K562 (cell line): ENCODE measurements at regions not wholly inside any gene's neighbourhood (a gene's known extent, or its start where the extent isn't known, plus 50 kb on each side); places are given as distances from the start of the nearest gene placed in this dataset.

Experiments
- ATAC-seq: fragments of 200-7000 bp; cut with Tn5 transposase; 3 replicates; pipeline ENCODE4 v1.9.1; 2020; ENCODE audit warnings: moderate library complexity
- BruUV-seq: library from RNA; stranded (reverse); fragments of 400-500 nt; replicated peaks from 2 replicates; lab custom pipeline; 2021; lab: Mats Ljungman, UMichigan
- CTCF ChIA-PET: fragments of 300-600 bp; formaldehyde crosslinking; extraction: SDS; loops from one replicate; lab custom pipeline; 2021; ENCODE audit warnings: low intra/inter-chr PET ratio; lab: Yijun Ruan, JAX
- POLR2A ChIA-PET: fragments of 300-600, 350-650 bp; sonication (Branson Sonifier 250); formaldehyde crosslinking; extraction: SDS; loops from one replicate; lab custom pipeline; 2021; ENCODE audit warnings: antibody characterized with exemption, inconsistent platforms; lab: Yijun Ruan, JAX
- DNase-seq, 4 experiments: peaks; one replicate each; pipeline versions ENCODE4 v3.0.0 to v3.0.0-alpha.2; 2011 to 2018; ENCODE audit warnings: low spot score in 3 of 4, mixed read lengths in 3 of 4; ENCODE audit errors: extremely low read depth in 1 of 4
- FAIRE-seq: peaks from 2 replicates; lab custom pipeline; 2011; peaks lifted over from hg19 to GRCh38; lab: Jason Lieb, UNC
- H2AFZ ChIP-seq: 2 replicates; pipeline ENCODE4 v1.6.0; 2011; ENCODE audit warnings: low read depth, low read length, control low read depth, inconsistent platforms
- H3K27ac ChIP-seq: fragments of 200-600 bp; 3 replicates; pipeline ENCODE4 v1.8.0; 2011; ENCODE audit warnings: low read depth, mild to moderate bottlenecking, control low read depth, inconsistent platforms, low read length, moderate library complexity, mixed read lengths; ENCODE audit errors: extremely low read depth
- H3K27me3 ChIP-seq, 2 experiments: fragments of 300-600 bp in 1 of 2; 2 replicates in 1 of 2; 3 replicates in 1 of 2; pipeline versions ENCODE4 v1.6.0 to v1.8.0; 2011; ENCODE audit warnings: inconsistent platforms in 2 of 2, low read length in 2 of 2, mild to moderate bottlenecking in 1 of 2, mixed read lengths in 1 of 2, moderate library complexity in 1 of 2; ENCODE audit not compliant: control insufficient read depth in 2 of 2, insufficient read depth in 2 of 2
- H3K36me3 ChIP-seq: fragments of 300-600 bp; 3 replicates; pipeline ENCODE4 v1.8.0; 2011; ENCODE audit warnings: mild to moderate bottlenecking, low read length, inconsistent platforms; ENCODE audit not compliant: control insufficient read depth, insufficient read depth
- H3K4me1 ChIP-seq, 2 experiments: fragments of 200-600 bp in 1 of 2; replicated peaks in 1 of 2; 2 replicates in 1 of 2; 3 replicates in 1 of 2; pipeline versions ENCODE4 v1.5.1 to v1.8.0; 2011; ENCODE audit warnings: inconsistent platforms in 2 of 2, low read length in 2 of 2, mild to moderate bottlenecking in 1 of 2, mixed read lengths in 1 of 2, moderate library complexity in 1 of 2; ENCODE audit not compliant: control insufficient read depth in 2 of 2, insufficient read depth in 2 of 2
- H3K4me2 ChIP-seq: 2 replicates; pipeline ENCODE4 v1.6.1; 2011; ENCODE audit warnings: low read length, control low read depth, inconsistent platforms, mixed read lengths; ENCODE audit not compliant: insufficient read depth
- H3K4me3 ChIP-seq: fragments of 200-600 bp; sonication (generic), shearing (Covaris generic); 2 replicates; pipeline ENCODE4 v1.5.1; 2016; ENCODE audit warnings: control low read depth, inconsistent platforms
- H3K79me2 ChIP-seq: fragments of 200-600 bp; 3 replicates; pipeline ENCODE4 v1.8.0; 2011; ENCODE audit warnings: low read length, inconsistent platforms; ENCODE audit not compliant: control insufficient read depth, insufficient read depth
- H3K9ac ChIP-seq, 2 experiments: 2 replicates each; pipeline versions ENCODE4 v1.6.0 to v1.6.1; 2011; ENCODE audit warnings: low read depth in 2 of 2, low read length in 2 of 2, control low read depth in 1 of 2, inconsistent platforms in 1 of 2, mild to moderate bottlenecking in 1 of 2, mixed read lengths in 1 of 2; ENCODE audit not compliant: insufficient read depth in 1 of 2
- H3K9me1 ChIP-seq: one replicate; pipeline ENCODE4 v1.6.0; 2011; ENCODE audit warnings: inconsistent platforms, mild to moderate bottlenecking, low read length, moderate library complexity; ENCODE audit not compliant: control insufficient read depth, insufficient read depth
- H3K9me3 ChIP-seq: replicated peaks from 2 replicates; pipeline ENCODE4 v1.5.1; 2011; ENCODE audit warnings: low read depth, low read length, inconsistent platforms; ENCODE audit not compliant: control insufficient read depth, insufficient read depth
- H4K20me1 ChIP-seq: replicated peaks from 2 replicates; pipeline ENCODE4 v1.6.1; 2011; ENCODE audit warnings: low read length, inconsistent platforms, mixed read lengths; ENCODE audit not compliant: control insufficient read depth, insufficient read depth
- CHCHD3 ChIP-seq: fragments of 250-450 bp; sonication (Bioruptor Pico); IDR thresholded peaks from 2 replicates; pipeline ENCODE4 v2.1.2; 2022; ENCODE audit warnings: mild to moderate bottlenecking
- EP400 ChIP-seq: fragments of 450-650 bp; IDR thresholded peaks from 2 replicates; pipeline ENCODE4 v1.6.1; 2017; ENCODE audit warnings: antibody characterized with exemption, mild to moderate bottlenecking, moderate library complexity
- HDAC1 ChIP-seq, 2 experiments: fragments of 450-650 bp; IDR thresholded peaks; 2 replicates each; pipeline ENCODE4 v1.6.1; 2016 to 2017; ENCODE audit warnings: inconsistent platforms in 1 of 2, mild to moderate bottlenecking in 1 of 2, moderate library complexity in 1 of 2
- JUNB ChIP-seq: fragments of 450-650 bp; formaldehyde crosslinking; conservative IDR thresholded peaks from 2 replicates; pipeline ENCODE4 v1.4.0; 2020; ENCODE audit warnings: mild to moderate bottlenecking
- KDM2B ChIP-seq: fragments of 250-450 bp; sonication (Bioruptor Pico); IDR thresholded peaks from 2 replicates; pipeline ENCODE4 v1.8.0; 2021; ENCODE audit warnings: mild to moderate bottlenecking, moderate library complexity
- KHSRP ChIP-seq: fragments of 450-650 bp; IDR thresholded peaks from 2 replicates; pipeline ENCODE4 v1.6.1; 2017
- ZNF263 ChIP-seq: sonication (generic); formaldehyde crosslinking; IDR thresholded peaks from 2 replicates; pipeline ENCODE4 v1.8.0; 2022; ENCODE audit warnings: mild to moderate bottlenecking, missing genetic modification reagents, borderline replicate concordance
- ZNF324 ChIP-seq: fragments of 250-450 bp; sonication (Bioruptor Pico); IDR thresholded peaks from 2 replicates; pipeline ENCODE4 v1.4.0; 2020; ENCODE audit warnings: mild to moderate bottlenecking
- ZNF785 ChIP-seq: fragments of 250-450 bp; sonication (Bioruptor Pico); IDR thresholded peaks from 2 replicates; pipeline ENCODE4 v1.4.0; 2020; ENCODE audit warnings: mild to moderate bottlenecking
- WGBS: fragments of 100-300 bp; shearing (Covaris generic); methylation state at CpG from one replicate; pipeline ENCODE4 v1.1.6; 2016; ENCODE audit warnings: low coverage, mixed read lengths; ENCODE audit not compliant: insufficient coverage; ENCODE audit errors: missing lambda C conversion rate; 5-methylcytosine and 5-hydroxymethylcytosine counted together
- in situ Hi-C: fragments of 300-500 bp; cut with MboI; formaldehyde crosslinking; loops from 4 replicates; pipeline ENCODE4 v1.15.0; 2018; ENCODE audit warnings: inconsistent platforms, mixed read lengths
- intact Hi-C: fragments of 100-400 bp; cut with micrococcal nuclease; formaldehyde crosslinking; loops from 2 replicates; pipeline ENCODE4 v1.14.2; 2022
- TF ChIP-seq, protein P1 (sequence below): fragments of 450-650 bp; IDR thresholded peaks from 2 replicates; pipeline ENCODE4 v1.6.1; 2014; ENCODE audit warnings: low read depth, mild to moderate bottlenecking, moderate library complexity, borderline replicate concordance

DNA sequence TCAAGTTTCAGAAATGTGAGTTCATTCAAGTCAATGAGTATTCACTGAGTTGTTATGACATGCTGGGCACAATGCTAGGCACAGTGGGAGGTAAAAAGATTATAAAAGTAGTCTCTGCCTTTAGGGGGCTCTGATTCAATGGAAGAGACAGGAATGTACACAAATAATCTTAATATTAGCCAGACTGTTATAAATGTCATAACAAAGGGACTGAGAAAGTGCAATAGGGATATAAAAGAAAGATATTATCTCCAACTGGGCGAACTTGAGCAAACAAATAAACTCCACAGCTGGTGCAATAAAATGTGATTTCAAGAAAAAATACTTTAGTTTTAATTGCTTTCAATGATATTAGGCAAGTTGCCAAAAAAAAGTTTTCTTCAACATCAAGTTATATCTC, 755.2 kb downstream of the BRINP1 start:
- no TSS peak for BruUV-seq
- 0% methylated on average over 1 of the region's 1 CpG for WGBS
- intact Hi-C loops (no loop called here), in situ Hi-C loops (no loop called here)
- H3K4me1 ChIP-seq = no peaks in the 10 kb centered on the region
- no peaks in the 10 kb centered on the region for H3K79me2 ChIP-seq
- no peak overlapping the region for H2AFZ ChIP-seq
- DNase-seq = no peak
- H3K27ac ChIP-seq = no peak overlapping the region
- no peak for FAIRE-seq
- no peaks in the 10 kb centered on the region for H3K9me1 ChIP-seq
- 0 out of 2 replicates have a peak, but pooled peaks cover 3% of the 10 kb centered on the region for H3K9me3 ChIP-seq
- H4K20me1 ChIP-seq = no peaks in the 10 kb centered on the region
- TF ChIP-seq ZNF785 (CRISPR knock-in tag) = no peak
- no peak for TF ChIP-seq CHCHD3 (CRISPR knock-in tag)
- no peak for TF ChIP-seq JUNB (CRISPR knock-in tag)
- POLR2A ChIA-PET = no interaction called here
- CTCF ChIA-PET = no interaction called here
- ATAC-seq = no peak
- no peak overlapping the region for H3K9ac ChIP-seq
- H3K36me3 ChIP-seq = no peaks in the 10 kb centered on the region
- no peak overlapping the region for H3K4me2 ChIP-seq
- no peak overlapping the region for H3K4me3 ChIP-seq
- H3K27me3 ChIP-seq = no peaks in the 10 kb centered on the region

DNA sequence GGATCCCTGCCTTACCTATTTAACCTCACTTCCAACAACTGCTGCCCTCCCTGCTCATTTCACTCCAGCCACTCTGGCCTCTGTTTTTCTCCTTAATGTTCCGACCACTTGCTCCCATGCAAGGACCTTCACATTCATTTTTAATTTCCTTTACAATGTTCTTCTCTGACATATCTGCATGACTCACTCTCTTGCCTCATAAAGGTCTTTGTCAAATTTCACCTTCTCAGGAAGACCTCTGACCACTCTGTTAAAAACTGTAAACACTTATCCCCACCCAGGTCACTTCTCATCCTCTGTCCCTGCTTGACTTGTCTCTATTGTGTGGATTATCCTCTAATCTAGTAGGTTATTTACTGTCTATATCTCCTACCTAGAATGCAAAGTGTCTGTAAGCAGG, 751.2 kb downstream of the BRINP1 start:
- Histone ChIP-seq H3K9ac (no peak overlapping the region), H2AFZ (no peak overlapping the region), H3K4me1 (no peaks in the 10 kb centered on the region), H3K9me1 (no peaks in the 10 kb centered on the region), H3K36me3 (no peaks in the 10 kb centered on the region), H3K9me3 (0 out of 2 replicates have a peak, but pooled peaks cover 5% of the 10 kb centered on the region), H4K20me1 (no peaks in the 10 kb centered on the region), H3K79me2 (no peaks in the 10 kb centered on the region), H3K27ac (no peak overlapping the region), H3K4me3 (no peak overlapping the region), H3K4me2 (no peak overlapping the region), H3K27me3 (no peaks in the 10 kb centered on the region)
- ATAC-seq (no peak), DNase-seq (no peak), FAIRE-seq (no peak)
- in situ Hi-C loops (no loop called here), intact Hi-C loops (no loop called here)
- TF ChIP-seq HDAC1 (IDR thresholded peaks at IDR 0.05) (no peak), ZNF324 (no peak), KDM2B (CRISPR knock-in tag) (no peak), ZNF263 (CRISPR knock-in tag) (no peak), KHSRP (no peak), EP400 (no peak)
- TF ChIP-seq, protein P1, sequence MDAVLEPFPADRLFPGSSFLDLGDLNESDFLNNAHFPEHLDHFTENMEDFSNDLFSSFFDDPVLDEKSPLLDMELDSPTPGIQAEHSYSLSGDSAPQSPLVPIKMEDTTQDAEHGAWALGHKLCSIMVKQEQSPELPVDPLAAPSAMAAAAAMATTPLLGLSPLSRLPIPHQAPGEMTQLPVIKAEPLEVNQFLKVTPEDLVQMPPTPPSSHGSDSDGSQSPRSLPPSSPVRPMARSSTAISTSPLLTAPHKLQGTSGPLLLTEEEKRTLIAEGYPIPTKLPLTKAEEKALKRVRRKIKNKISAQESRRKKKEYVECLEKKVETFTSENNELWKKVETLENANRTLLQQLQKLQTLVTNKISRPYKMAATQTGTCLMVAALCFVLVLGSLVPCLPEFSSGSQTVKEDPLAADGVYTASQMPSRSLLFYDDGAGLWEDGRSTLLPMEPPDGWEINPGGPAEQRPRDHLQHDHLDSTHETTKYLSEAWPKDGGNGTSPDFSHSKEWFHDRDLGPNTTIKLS = no peak
- WGBS = 0% methylated on average over 1 of the region's 1 CpG
- CTCF ChIA-PET = interaction anchor here (1.1 kb wide), 1 partner anchor 10 kb away, joined by 3 read pairs; no protein-coding TSS in a partner anchor
- BruUV-seq = no TSS peak
- POLR2A ChIA-PET = no interaction called here
